WTC11 (cell line): ENCODE measurements at regions not wholly inside any gene's neighbourhood (a gene's known extent, or its start where the extent isn't known, plus 50 kb on each side); places are given as distances from the start of the nearest gene placed in this dataset.
"Not testable (repeated sequence)": the region's sequence is repeated elsewhere in the genome, so short reads cannot be mapped to it uniquely, and the experiment has no call there.

Experiments used
- ATF1 ChIP-seq: sonication (generic); formaldehyde crosslinking; IDR thresholded peaks from 2 replicates; pipeline ENCODE4 v1.8.1; 2023; ENCODE audit warnings: mild to moderate bottlenecking, moderate library complexity, missing genetic modification reagents
- ELF4 ChIP-seq: sonication (generic); formaldehyde crosslinking; IDR thresholded peaks from 2 replicates; pipeline ENCODE4 v1.8.1; 2022; ENCODE audit warnings: low read depth, mild to moderate bottlenecking, moderate library complexity, missing genetic modification reagents
- TF ChIP-seq, protein P1 (sequence below): sonication (generic); formaldehyde crosslinking; IDR thresholded peaks from 2 replicates; pipeline ENCODE4 v1.8.1; 2023; ENCODE audit warnings: mild to moderate bottlenecking, missing genetic modification reagents

GRCh38 chr6:58028188-58028587 lies 710.8 kb downstream of the PRIM2 start:
- TF ChIP-seq ELF4, ATF1 (CRISPR knock-in tag): not testable (repeated sequence)
- TF ChIP-seq, protein P1, sequence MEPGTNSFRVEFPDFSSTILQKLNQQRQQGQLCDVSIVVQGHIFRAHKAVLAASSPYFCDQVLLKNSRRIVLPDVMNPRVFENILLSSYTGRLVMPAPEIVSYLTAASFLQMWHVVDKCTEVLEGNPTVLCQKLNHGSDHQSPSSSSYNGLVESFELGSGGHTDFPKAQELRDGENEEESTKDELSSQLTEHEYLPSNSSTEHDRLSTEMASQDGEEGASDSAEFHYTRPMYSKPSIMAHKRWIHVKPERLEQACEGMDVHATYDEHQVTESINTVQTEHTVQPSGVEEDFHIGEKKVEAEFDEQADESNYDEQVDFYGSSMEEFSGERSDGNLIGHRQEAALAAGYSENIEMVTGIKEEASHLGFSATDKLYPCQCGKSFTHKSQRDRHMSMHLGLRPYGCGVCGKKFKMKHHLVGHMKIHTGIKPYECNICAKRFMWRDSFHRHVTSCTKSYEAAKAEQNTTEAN (CRISPR knock-in tag) = not testable (repeated sequence)
